ENCODE measurements at regions not wholly inside any gene's neighbourhood (a gene's known extent, or its start where the extent isn't known, plus 50 kb on each side); places are given as distances from the start of the nearest gene placed in this dataset.

DNA sequence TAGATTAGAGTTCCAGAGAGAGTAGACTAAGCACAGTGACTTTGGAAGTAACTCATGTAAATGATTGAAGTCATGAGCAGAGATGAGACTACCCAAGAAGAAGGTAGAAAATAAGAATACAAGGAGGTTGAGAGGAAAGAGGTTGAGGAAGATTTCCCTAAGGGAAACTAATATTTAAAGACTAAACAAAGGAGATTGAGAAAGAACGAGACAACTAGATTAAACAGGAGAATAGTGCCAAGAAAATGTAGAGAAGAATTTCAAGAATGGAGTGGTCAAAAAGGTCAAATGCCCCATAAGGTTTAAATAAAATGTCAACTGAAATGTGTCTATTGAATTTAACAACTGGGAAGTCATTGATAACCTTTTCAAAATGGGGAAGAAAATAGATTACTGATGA lies 59.0 kb downstream of the RPS29 start:
- Mint-ChIP-seq H3K9me3 (peaks cover under 1 to 1% (median under 1%) of the 10 kb centered on the region in 3 donors), H3K27ac (no peak overlapping the region), H3K4me1 (no peaks in the 10 kb centered on the region), H3K27me3 (peaks cover 5 to 28% of the 10 kb centered on the region in 2 donors), H3K4me3 (no peak overlapping the region), H3K36me3 (peaks cover 6% of the 10 kb centered on the region)
- Histone ChIP-seq H3K36me3 (ENCODE audit: control insufficient read depth in 2 of 2, extremely low read depth in 1 of 2, insufficient read depth in 1 of 2, low read length in 1 of 2) (no peaks in the 10 kb centered on the region), H3K27ac (ENCODE audit: low read length) (no peak overlapping the region), H3K9me3 (no peaks in the 10 kb centered on the region), H3K4me3 (ENCODE audit: control insufficient read depth in 1 of 2, extremely low read depth in 1 of 2, low read length in 1 of 2) (no peak overlapping the region), H3K4me1 (ENCODE audit: control insufficient read depth in 1 of 2, extremely low read depth in 1 of 2, insufficient read depth in 2 of 2, low read length in 2 of 2) (no peaks in the 10 kb centered on the region), H3K27me3 (replicated peaks in 1 of 2; ENCODE audit: control insufficient read depth in 2 of 2, extremely low read depth in 1 of 2, insufficient read depth in 2 of 2, low read length in 1 of 2) (peaks cover 0 to 4% of the 10 kb centered on the region in 2 experiments)
- ChIA-PET POLR2A (no interaction called here), CTCF (interaction anchor here in 1 of 2 donors (1.0 kb wide), 1 partner anchor 30 kb away, joined by 3 read pairs; no protein-coding TSS in a partner anchor)
- ATAC-seq (replicated peaks in 1 of 4) (no peak), DNase-seq (no peak)
- 78% methylated on average over 1 of the region's 1 CpG for WGBS (ENCODE audit: insufficient coverage)

DNA sequence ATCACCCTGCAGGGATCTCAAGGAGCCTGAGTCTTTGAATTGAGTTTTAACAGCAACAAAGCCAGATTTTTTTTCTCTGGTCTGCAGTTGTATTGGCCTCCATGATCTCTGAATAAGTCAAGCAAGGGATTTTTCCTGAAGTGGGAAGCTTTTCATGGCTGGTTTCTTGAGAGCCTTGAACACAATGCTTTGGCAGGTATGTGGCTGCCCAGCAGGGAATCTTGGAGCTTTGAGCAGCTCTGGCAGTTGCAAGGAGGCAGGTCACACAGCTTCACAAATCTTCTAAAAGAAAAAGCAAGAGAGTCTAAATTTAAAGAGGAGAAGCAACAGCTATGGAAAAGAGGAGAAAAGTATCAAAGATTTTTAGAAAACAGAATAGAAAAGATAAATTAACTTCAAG lies 60.1 kb downstream of the RPS29 start:
- H3K4me1 Mint-ChIP-seq, result no peaks in the 10 kb centered on the region
- ChIA-PET POLR2A (no interaction called here), CTCF (no interaction called here)
- no peak overlapping the region for H3K27ac Mint-ChIP-seq
- H3K9me3 ChIP-seq, result no peaks in the 10 kb centered on the region
- no peak overlapping the region for H3K4me3 ChIP-seq (ENCODE audit: control insufficient read depth in 1 of 2, extremely low read depth in 1 of 2, low read length in 1 of 2)
- no peak overlapping the region for H3K4me3 Mint-ChIP-seq
- ATAC-seq (replicated peaks in 1 of 4) (no peak), DNase-seq (no peak)
- H3K27ac ChIP-seq (ENCODE audit: low read length), result no peak overlapping the region
- H3K27me3 ChIP-seq (replicated peaks in 1 of 2; ENCODE audit: control insufficient read depth in 2 of 2, extremely low read depth in 1 of 2, insufficient read depth in 2 of 2, low read length in 1 of 2), result peaks cover 0 to 4% of the 10 kb centered on the region in 2 experiments
- no peaks in the 10 kb centered on the region for H3K9me3 Mint-ChIP-seq
- H3K36me3 Mint-ChIP-seq, result peaks cover 6% of the 10 kb centered on the region
- no peaks in the 10 kb centered on the region for H3K36me3 ChIP-seq (ENCODE audit: control insufficient read depth in 2 of 2, extremely low read depth in 1 of 2, insufficient read depth in 1 of 2, low read length in 1 of 2)
- peaks cover 5 to 28% of the 10 kb centered on the region in 2 donors for H3K27me3 Mint-ChIP-seq
- H3K4me1 ChIP-seq (ENCODE audit: control insufficient read depth in 1 of 2, extremely low read depth in 1 of 2, insufficient read depth in 2 of 2, low read length in 2 of 2), result no peaks in the 10 kb centered on the region

DNA sequence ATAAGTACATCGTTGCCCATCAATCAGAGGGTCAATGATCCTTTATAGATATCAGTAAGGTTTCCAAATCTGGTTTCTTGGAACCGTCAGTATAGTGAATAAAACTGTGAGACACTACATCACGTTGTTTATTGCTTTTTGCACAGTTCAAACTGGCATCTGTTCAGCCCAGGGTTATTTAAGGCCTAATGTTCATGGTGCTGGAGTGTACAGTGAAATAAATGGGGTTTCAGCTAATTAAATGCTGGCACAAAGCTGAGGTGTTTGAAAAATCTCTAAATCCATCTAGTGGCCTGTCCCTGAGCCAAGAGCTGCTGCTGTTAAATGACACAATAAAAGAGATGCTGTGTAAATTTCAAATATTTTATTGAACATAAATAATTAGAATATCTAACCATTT lies 69.9 kb downstream of the RPS29 start:
- Histone ChIP-seq H3K4me3 (ENCODE audit: control insufficient read depth in 1 of 2, extremely low read depth in 1 of 2, low read length in 1 of 2) (no peak overlapping the region), H3K36me3 (ENCODE audit: control insufficient read depth in 2 of 2, extremely low read depth in 1 of 2, insufficient read depth in 1 of 2, low read length in 1 of 2) (no peaks in the 10 kb centered on the region), H3K9me3 (no peaks in the 10 kb centered on the region), H3K27me3 (replicated peaks in 1 of 2; ENCODE audit: control insufficient read depth in 2 of 2, extremely low read depth in 1 of 2, insufficient read depth in 2 of 2, low read length in 1 of 2) (no peaks in the 10 kb centered on the region), H3K4me1 (ENCODE audit: control insufficient read depth in 1 of 2, extremely low read depth in 1 of 2, insufficient read depth in 2 of 2, low read length in 2 of 2) (no peaks in the 10 kb centered on the region), H3K27ac (ENCODE audit: low read length) (no peak overlapping the region)
- ATAC-seq (replicated peaks in 1 of 4) (no peak), DNase-seq (no peak)
- Mint-ChIP-seq H3K4me3 (no peak overlapping the region), H3K27me3 (peaks cover 0 to 4% of the 10 kb centered on the region in 2 donors), H3K4me1 (no peaks in the 10 kb centered on the region), H3K36me3 (no peaks in the 10 kb centered on the region), H3K9me3 (no peaks in the 10 kb centered on the region), H3K27ac (no peak overlapping the region)
- ChIA-PET CTCF (no interaction called here), POLR2A (no interaction called here)
- 71% methylated on average over 2 of the region's 3 CpGs for WGBS (ENCODE audit: insufficient coverage)

DNA sequence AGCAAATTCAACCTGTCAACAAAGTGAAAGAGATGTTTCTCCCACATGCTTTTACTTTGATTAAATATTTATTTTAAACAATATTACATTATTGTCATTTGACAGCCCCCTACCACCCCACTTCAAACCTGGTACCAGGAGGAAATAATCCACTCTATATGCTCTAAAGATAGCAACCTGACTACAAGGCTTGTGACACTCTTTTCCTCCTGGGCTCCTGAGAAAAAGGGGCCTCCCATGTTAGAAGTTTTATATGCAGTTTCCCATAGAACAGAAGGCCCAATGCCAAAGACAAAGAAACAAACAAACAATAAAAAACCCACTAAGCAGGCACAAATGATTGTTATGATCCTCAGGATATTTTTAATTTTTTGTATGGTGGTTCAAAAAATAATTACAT lies 73.6 kb downstream of the RPS29 start:
- Histone ChIP-seq H3K27ac (ENCODE audit: low read length) (no peak overlapping the region), H3K4me3 (ENCODE audit: control insufficient read depth in 1 of 2, extremely low read depth in 1 of 2, low read length in 1 of 2) (no peak overlapping the region), H3K27me3 (replicated peaks in 1 of 2; ENCODE audit: control insufficient read depth in 2 of 2, extremely low read depth in 1 of 2, insufficient read depth in 2 of 2, low read length in 1 of 2) (peaks cover 0 to under 1% of the 10 kb centered on the region in 2 experiments), H3K4me1 (ENCODE audit: control insufficient read depth in 1 of 2, extremely low read depth in 1 of 2, insufficient read depth in 2 of 2, low read length in 2 of 2) (no peaks in the 10 kb centered on the region), H3K9me3 (no peaks in the 10 kb centered on the region), H3K36me3 (ENCODE audit: control insufficient read depth in 2 of 2, extremely low read depth in 1 of 2, insufficient read depth in 1 of 2, low read length in 1 of 2) (no peaks in the 10 kb centered on the region)
- H3K4me3 Mint-ChIP-seq, result no peak overlapping the region
- H3K36me3 Mint-ChIP-seq, result no peaks in the 10 kb centered on the region
- DNase-seq (no peak), ATAC-seq (replicated peaks in 1 of 4) (no peak)
- POLR2A ChIA-PET, result no interaction called here
- H3K9me3 Mint-ChIP-seq, result peaks cover 0 to 4% (median 0%) of the 10 kb centered on the region in 3 donors
- H3K27me3 Mint-ChIP-seq, result no peaks in the 10 kb centered on the region
- CTCF ChIA-PET, result no interaction called here
- H3K4me1 Mint-ChIP-seq, result no peaks in the 10 kb centered on the region
- no peak overlapping the region for H3K27ac Mint-ChIP-seq

DNA sequence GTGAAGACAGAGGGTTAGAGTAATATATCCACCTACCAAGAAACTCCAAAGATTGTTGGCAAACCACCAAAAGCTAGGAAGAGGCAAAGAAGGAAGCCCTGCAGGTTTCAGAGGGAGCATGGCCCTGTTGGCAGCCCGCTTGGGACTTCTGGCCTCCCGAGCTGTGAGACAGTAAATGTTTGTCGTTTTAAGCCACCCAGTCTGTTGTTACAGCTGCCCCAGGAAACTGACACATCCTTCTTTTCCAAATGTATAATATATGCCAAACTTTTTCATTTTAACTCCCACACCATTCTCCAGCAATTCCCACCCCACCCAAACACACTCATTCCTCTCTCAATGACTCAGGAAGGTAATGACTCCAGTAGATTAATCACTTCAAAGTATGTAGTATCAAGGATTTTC lies 74.0 kb downstream of the RPS29 start:
- no peak for ATAC-seq (replicated peaks in 1 of 4)
- H3K27me3 ChIP-seq (replicated peaks in 1 of 2; ENCODE audit: control insufficient read depth in 2 of 2, extremely low read depth in 1 of 2, insufficient read depth in 2 of 2, low read length in 1 of 2), result peaks cover 0 to 4% of the 10 kb centered on the region in 2 experiments
- Mint-ChIP-seq H3K4me1 (no peaks in the 10 kb centered on the region), H3K9me3 (peaks cover 0 to 4% (median 0%) of the 10 kb centered on the region in 3 donors), H3K27me3 (peaks cover 0 to under 1% of the 10 kb centered on the region in 2 donors), H3K4me3 (no peak overlapping the region), H3K36me3 (no peaks in the 10 kb centered on the region), H3K27ac (no peak overlapping the region)
- no peak overlapping the region for H3K27ac ChIP-seq (ENCODE audit: low read length)
- H3K4me1 ChIP-seq (ENCODE audit: control insufficient read depth in 1 of 2, extremely low read depth in 1 of 2, insufficient read depth in 2 of 2, low read length in 2 of 2), result no peaks in the 10 kb centered on the region
- POLR2A ChIA-PET, result no interaction called here
- no peaks in the 10 kb centered on the region for H3K36me3 ChIP-seq (ENCODE audit: control insufficient read depth in 2 of 2, extremely low read depth in 1 of 2, insufficient read depth in 1 of 2, low read length in 1 of 2)
- 71% methylated on average over 2 of the region's 3 CpGs for WGBS (ENCODE audit: insufficient coverage)
- H3K9me3 ChIP-seq, result no peaks in the 10 kb centered on the region
- H3K4me3 ChIP-seq (ENCODE audit: control insufficient read depth in 1 of 2, extremely low read depth in 1 of 2, low read length in 1 of 2), result no peak overlapping the region
- DNase-seq, result no peak
- CTCF ChIA-PET, result no interaction called here

DNA sequence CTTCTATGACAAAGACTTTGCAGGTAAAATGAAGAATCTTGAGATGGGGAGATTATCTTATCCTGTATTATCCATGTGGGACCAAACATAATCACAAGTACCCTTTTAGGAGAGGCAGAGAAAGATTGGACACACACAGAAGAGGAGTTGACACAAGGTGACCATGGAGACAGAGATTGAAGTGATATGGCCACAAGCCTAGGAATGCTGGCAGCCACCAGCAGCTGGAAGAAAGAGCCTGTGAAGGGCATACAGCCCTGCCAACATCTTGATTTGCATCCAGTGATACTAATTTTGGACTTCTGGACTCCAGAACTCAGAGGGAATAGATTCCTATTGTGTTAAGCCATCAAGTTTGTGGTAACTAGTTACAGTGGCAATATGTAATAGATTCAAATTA lies 78.1 kb downstream of the RPS29 start:
- CTCF ChIA-PET, result no interaction called here

DNA sequence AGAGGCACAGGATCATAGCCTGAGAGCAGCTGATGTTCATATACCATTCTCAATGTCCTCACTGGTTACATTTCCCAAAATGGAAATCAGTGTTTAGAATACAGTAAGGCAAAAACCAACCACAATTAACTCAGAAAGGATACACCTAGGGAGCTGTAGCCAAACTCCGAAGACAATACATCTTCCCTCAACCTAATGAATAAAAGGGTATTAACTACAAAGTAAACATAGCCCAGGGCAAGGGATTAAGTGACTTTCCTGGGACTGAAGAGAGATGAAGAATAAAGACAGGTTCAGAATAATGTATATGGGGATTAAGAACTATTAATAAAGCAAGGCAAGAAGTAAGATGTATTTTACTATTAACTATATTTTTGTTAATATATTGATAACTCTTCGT lies 79.5 kb downstream of the RPS29 start:
- peaks cover 11 to 13% of the 10 kb centered on the region in 2 donors for H3K27me3 Mint-ChIP-seq
- ChIA-PET POLR2A (no interaction called here), CTCF (interaction anchor here in 1 of 2 donors (1.0 kb wide), 1 partner anchor 9 kb away, joined by 3 read pairs; no protein-coding TSS in a partner anchor)
- WGBS (ENCODE audit: insufficient coverage), result no CpG with 5 or more reads among the region's 2 CpGs
- no peak overlapping the region for H3K27ac Mint-ChIP-seq
- no peak overlapping the region for H3K4me3 ChIP-seq (ENCODE audit: control insufficient read depth in 1 of 2, extremely low read depth in 1 of 2, low read length in 1 of 2)
- H3K9me3 Mint-ChIP-seq, result peaks cover 0 to 4% (median 0%) of the 10 kb centered on the region in 3 donors
- no peaks in the 10 kb centered on the region for H3K4me1 Mint-ChIP-seq
- H3K4me1 ChIP-seq (ENCODE audit: control insufficient read depth in 1 of 2, extremely low read depth in 1 of 2, insufficient read depth in 2 of 2, low read length in 2 of 2), result no peaks in the 10 kb centered on the region
- H3K27me3 ChIP-seq (replicated peaks in 1 of 2; ENCODE audit: control insufficient read depth in 2 of 2, extremely low read depth in 1 of 2, insufficient read depth in 2 of 2, low read length in 1 of 2), result peaks cover 0 to 8% of the 10 kb centered on the region in 2 experiments
- ATAC-seq (replicated peaks in 1 of 4), result no peak
- H3K27ac ChIP-seq (ENCODE audit: low read length), result no peak overlapping the region
- H3K9me3 ChIP-seq, result no peaks in the 10 kb centered on the region
- no peaks in the 10 kb centered on the region for H3K36me3 ChIP-seq (ENCODE audit: control insufficient read depth in 2 of 2, extremely low read depth in 1 of 2, insufficient read depth in 1 of 2, low read length in 1 of 2)
- H3K4me3 Mint-ChIP-seq, result no peak overlapping the region
- no peaks in the 10 kb centered on the region for H3K36me3 Mint-ChIP-seq
- DNase-seq, result no peak

More for the DNA sequence above, 78.1 kb downstream of the RPS29 start:
- Histone ChIP-seq H3K27ac (ENCODE audit: low read length) (no peak overlapping the region), H3K27me3 (replicated peaks in 1 of 2; ENCODE audit: control insufficient read depth in 2 of 2, extremely low read depth in 1 of 2, insufficient read depth in 2 of 2, low read length in 1 of 2) (peaks cover 0 to 5% of the 10 kb centered on the region in 2 experiments), H3K36me3 (ENCODE audit: control insufficient read depth in 2 of 2, extremely low read depth in 1 of 2, insufficient read depth in 1 of 2, low read length in 1 of 2) (no peaks in the 10 kb centered on the region), H3K4me3 (ENCODE audit: control insufficient read depth in 1 of 2, extremely low read depth in 1 of 2, low read length in 1 of 2) (no peak overlapping the region), H3K9me3 (no peaks in the 10 kb centered on the region), H3K4me1 (ENCODE audit: control insufficient read depth in 1 of 2, extremely low read depth in 1 of 2, insufficient read depth in 2 of 2, low read length in 2 of 2) (no peaks in the 10 kb centered on the region)
- H3K4me3 Mint-ChIP-seq, result no peak overlapping the region
- no peaks in the 10 kb centered on the region for H3K4me1 Mint-ChIP-seq
- no peak overlapping the region for H3K27ac Mint-ChIP-seq
- no peak for DNase-seq
- peaks cover 0 to 4% (median 0%) of the 10 kb centered on the region in 3 donors for H3K9me3 Mint-ChIP-seq
- ATAC-seq (replicated peaks in 1 of 4), result no peak
- H3K27me3 Mint-ChIP-seq, result peaks cover 6 to 9% of the 10 kb centered on the region in 2 donors
- no peaks in the 10 kb centered on the region for H3K36me3 Mint-ChIP-seq
- POLR2A ChIA-PET, result no interaction called here
